ENCODE measurements at regions not wholly inside any gene's neighbourhood (a gene's known extent, or its start where the extent isn't known, plus 50 kb on each side); places are given as distances from the start of the nearest gene placed in this dataset.
"Not testable (repeated sequence)": the region's sequence is repeated elsewhere in the genome, so short reads cannot be mapped to it uniquely, and the experiment has no call there.

DNA sequence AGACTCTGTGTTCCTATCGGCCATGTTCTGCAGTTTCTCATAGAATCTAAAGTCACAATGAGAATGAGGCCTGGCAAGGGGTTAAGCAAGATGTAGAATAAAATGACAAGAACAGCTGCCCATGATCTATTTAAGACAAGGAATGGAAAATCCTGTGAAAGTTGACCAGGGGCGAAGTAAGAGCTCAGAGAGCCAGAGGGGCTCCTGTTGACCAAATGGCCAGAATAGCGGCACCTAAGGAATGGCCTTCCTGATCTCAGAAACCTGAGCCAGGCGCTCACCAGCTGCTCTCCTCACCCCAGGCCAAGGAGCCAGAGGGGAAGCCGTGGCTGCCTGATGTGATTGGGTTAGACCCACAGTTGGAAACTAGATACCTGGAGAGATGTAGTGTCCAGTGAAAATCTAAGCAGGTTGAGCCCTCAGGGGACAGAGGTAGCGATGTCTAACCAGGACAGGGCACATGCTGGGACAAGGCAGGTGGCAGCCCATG is 106.1 kb upstream of the NDN start:
- POLR2A ChIA-PET (ENCODE audit: unreplicated experiment) = no interaction called here

DNA sequence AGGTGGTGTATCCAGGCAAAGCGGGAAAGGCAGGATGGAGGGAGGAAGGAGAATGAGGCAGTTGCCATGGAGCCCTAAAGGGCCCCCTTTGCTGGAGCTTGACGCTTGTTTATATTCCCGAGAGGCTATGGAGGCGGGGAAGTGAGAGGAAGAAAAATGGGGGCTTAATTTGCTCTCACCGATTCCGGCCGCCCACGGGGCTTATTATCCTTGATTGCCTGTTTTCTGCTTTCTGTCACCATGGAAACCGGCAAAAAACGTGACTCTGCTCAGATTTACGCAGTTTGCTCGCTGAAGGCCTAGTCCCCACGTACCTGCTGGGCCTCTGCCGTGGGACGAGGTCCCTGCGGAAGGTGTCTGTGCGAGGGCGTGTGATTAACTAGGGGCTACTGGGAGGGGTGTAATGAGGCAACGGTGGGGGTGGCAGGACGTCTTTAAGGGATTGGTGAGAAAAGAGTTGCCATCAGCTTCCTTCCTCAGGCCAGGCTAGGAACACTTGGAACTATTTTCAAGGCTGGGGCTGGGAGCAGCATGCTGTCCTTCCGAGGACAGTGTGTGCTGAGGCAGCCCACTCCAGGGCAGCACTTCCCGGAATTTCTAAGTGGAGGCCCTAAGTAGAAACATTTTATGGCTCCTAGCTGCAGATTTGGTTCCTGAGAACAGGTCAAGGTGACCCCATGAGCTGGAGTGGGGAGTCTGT is 110.8 kb upstream of the NDN start:
- CTCF ChIA-PET = no interaction called here
- no peak overlapping the region for H3K27ac ChIP-seq
- POLR2A ChIA-PET (ENCODE audit: unreplicated experiment) = no interaction called here
- H2AFZ ChIP-seq = no peak overlapping the region
- no peaks in the 10 kb centered on the region for H3K36me3 ChIP-seq (ENCODE audit: low read depth)
- no TSS peak for BruUV-seq (replicated peaks)
- no peak for TF ChIP-seq EZH2 (IDR thresholded peaks at IDR 0.05; ENCODE audit: low read depth)
- TF ChIP-seq, protein P1, sequence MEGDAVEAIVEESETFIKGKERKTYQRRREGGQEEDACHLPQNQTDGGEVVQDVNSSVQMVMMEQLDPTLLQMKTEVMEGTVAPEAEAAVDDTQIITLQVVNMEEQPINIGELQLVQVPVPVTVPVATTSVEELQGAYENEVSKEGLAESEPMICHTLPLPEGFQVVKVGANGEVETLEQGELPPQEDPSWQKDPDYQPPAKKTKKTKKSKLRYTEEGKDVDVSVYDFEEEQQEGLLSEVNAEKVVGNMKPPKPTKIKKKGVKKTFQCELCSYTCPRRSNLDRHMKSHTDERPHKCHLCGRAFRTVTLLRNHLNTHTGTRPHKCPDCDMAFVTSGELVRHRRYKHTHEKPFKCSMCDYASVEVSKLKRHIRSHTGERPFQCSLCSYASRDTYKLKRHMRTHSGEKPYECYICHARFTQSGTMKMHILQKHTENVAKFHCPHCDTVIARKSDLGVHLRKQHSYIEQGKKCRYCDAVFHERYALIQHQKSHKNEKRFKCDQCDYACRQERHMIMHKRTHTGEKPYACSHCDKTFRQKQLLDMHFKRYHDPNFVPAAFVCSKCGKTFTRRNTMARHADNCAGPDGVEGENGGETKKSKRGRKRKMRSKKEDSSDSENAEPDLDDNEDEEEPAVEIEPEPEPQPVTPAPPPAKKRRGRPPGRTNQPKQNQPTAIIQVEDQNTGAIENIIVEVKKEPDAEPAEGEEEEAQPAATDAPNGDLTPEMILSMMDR (conservative IDR thresholded peaks at IDR 0.05) = no peak
- H3K79me2 ChIP-seq (ENCODE audit: low read depth) = no peaks in the 10 kb centered on the region
- no peaks in the 10 kb centered on the region for H3K4me1 ChIP-seq (replicated peaks; ENCODE audit: insufficient read depth)
- intact Hi-C loops (cut with micrococcal nuclease; ENCODE audit: unreplicated experiment) = no loop called here
- no peaks in the 10 kb centered on the region for H3K9me3 ChIP-seq (ENCODE audit: insufficient read depth, low read depth)
- H3K9me2 ChIP-seq (ENCODE audit: insufficient read depth) = no peaks in the 10 kb centered on the region
- H3K27me3 ChIP-seq (ENCODE audit: insufficient read depth, low read depth) = no peaks in the 10 kb centered on the region
- H3K4me3 ChIP-seq = no peak overlapping the region
- H3F3A ChIP-seq (ENCODE audit: insufficient read depth, low read depth) = no peaks in the 10 kb centered on the region
- no peaks in the 10 kb centered on the region for H4K20me1 ChIP-seq (ENCODE audit: insufficient read depth)
- no peak overlapping the region for H3K4me2 ChIP-seq
- no peak for DNase-seq

More for the DNA sequence above, 106.1 kb upstream of the NDN start:
- H3F3A ChIP-seq (ENCODE audit: insufficient read depth, low read depth) = no peaks in the 10 kb centered on the region
- intact Hi-C loops (cut with micrococcal nuclease; ENCODE audit: unreplicated experiment) = no loop called here
- no peak overlapping the region for H2AFZ ChIP-seq
- no peak overlapping the region for H3K4me3 ChIP-seq
- no peaks in the 10 kb centered on the region for H3K36me3 ChIP-seq (ENCODE audit: low read depth)
- TF ChIP-seq, protein P1 (conservative IDR thresholded peaks at IDR 0.05) = no peak
- no peak for TF ChIP-seq EZH2 (IDR thresholded peaks at IDR 0.05; ENCODE audit: low read depth)
- CTCF ChIA-PET = no interaction called here
- no peak for DNase-seq
- H3K79me2 ChIP-seq (ENCODE audit: low read depth) = no peaks in the 10 kb centered on the region
- H3K4me2 ChIP-seq = no peak overlapping the region
- no peaks in the 10 kb centered on the region for H4K20me1 ChIP-seq (ENCODE audit: insufficient read depth)
- no peaks in the 10 kb centered on the region for H3K9me3 ChIP-seq (ENCODE audit: insufficient read depth, low read depth)
- no peaks in the 10 kb centered on the region for H3K4me1 ChIP-seq (replicated peaks; ENCODE audit: insufficient read depth)
- no peaks in the 10 kb centered on the region for H3K27me3 ChIP-seq (ENCODE audit: insufficient read depth, low read depth)
- no peak overlapping the region for H3K27ac ChIP-seq
- BruUV-seq (replicated peaks) = no TSS peak
- H3K9me2 ChIP-seq (ENCODE audit: insufficient read depth) = no peaks in the 10 kb centered on the region

DNA sequence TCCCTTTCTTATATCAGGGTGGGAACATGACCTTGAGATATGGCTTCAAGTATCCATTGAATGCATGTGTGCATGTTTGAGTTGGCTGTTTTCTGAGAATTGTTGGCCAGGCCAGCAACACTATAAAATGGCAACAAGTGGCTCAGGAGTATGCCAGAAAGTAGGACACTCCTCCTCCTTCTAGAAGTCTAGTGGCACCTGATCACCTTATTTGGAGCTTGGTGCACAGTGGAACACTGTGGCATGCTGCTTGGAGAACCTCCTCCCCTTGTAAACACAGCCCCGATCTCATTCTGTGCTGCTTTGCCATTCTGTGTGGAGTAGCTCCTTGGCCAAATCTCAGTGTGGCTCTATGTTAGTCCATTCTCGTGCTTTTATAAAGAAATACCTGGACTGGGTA is 114.8 kb upstream of the NDN start:
- H3K4me3 ChIP-seq = no peak overlapping the region
- H3K9me3 ChIP-seq (ENCODE audit: insufficient read depth, low read depth) = no peaks in the 10 kb centered on the region
- no peaks in the 10 kb centered on the region for H3K27me3 ChIP-seq (ENCODE audit: insufficient read depth, low read depth)
- H3K36me3 ChIP-seq (ENCODE audit: low read depth) = no peaks in the 10 kb centered on the region
- H3F3A ChIP-seq (ENCODE audit: insufficient read depth, low read depth) = no peaks in the 10 kb centered on the region
- no peaks in the 10 kb centered on the region for H4K20me1 ChIP-seq (ENCODE audit: insufficient read depth)
- POLR2A ChIA-PET (ENCODE audit: unreplicated experiment) = no interaction called here
- H2AFZ ChIP-seq = no peak overlapping the region
- no peak for DNase-seq
- no peaks in the 10 kb centered on the region for H3K79me2 ChIP-seq (ENCODE audit: low read depth)
- CTCF ChIA-PET = no interaction called here
- H3K4me2 ChIP-seq = no peak overlapping the region
- no peaks in the 10 kb centered on the region for H3K4me1 ChIP-seq (replicated peaks; ENCODE audit: insufficient read depth)
- no TSS peak for BruUV-seq (replicated peaks)
- no peak overlapping the region for H3K27ac ChIP-seq
- H3K9me2 ChIP-seq (ENCODE audit: insufficient read depth) = no peaks in the 10 kb centered on the region
- TF ChIP-seq EZH2 (IDR thresholded peaks at IDR 0.05; ENCODE audit: low read depth) = no peak
- TF ChIP-seq, protein P1 (conservative IDR thresholded peaks at IDR 0.05) = no peak
- intact Hi-C loops (cut with micrococcal nuclease; ENCODE audit: unreplicated experiment) = no loop called here

DNA sequence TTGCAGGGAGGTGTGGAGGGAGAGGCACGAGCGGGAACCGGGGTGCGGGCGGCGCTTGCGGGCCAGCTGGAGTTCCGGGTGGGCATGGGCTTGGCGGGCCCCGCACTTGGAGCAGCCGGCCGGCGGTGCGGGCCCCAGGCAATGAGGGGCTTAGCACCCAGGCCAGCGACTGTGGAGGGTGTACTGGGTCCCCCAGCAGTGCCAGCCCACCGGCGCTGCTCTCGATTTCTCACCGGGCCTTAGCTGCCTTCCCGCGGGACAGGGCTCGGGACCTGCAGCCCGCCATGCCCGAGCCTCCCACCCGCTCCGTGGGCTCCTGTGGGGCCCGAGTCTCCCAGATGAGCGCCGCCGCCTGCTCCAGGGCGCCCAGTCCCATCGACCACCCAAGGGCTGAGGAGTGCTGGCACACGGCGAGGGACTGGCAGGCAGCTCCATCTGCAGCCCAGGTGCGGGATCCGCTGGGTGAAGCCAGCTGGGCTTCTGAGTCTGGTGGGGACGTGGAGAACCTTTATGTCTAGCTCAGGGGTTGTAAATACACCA is 115.9 kb upstream of the NDN start:
- H3K79me2 ChIP-seq (ENCODE audit: low read depth); DNase-seq; H3F3A ChIP-seq (ENCODE audit: insufficient read depth, low read depth); intact Hi-C loops (cut with micrococcal nuclease; ENCODE audit: unreplicated experiment); H3K36me3 ChIP-seq (ENCODE audit: low read depth); BruUV-seq (replicated peaks); H4K20me1 ChIP-seq (ENCODE audit: insufficient read depth); H3K4me3 ChIP-seq; H3K27me3 ChIP-seq (ENCODE audit: insufficient read depth, low read depth); POLR2A ChIA-PET (ENCODE audit: unreplicated experiment); CTCF ChIA-PET; H3K9me3 ChIP-seq (ENCODE audit: insufficient read depth, low read depth); H3K4me1 ChIP-seq (replicated peaks; ENCODE audit: insufficient read depth); H3K9me2 ChIP-seq (ENCODE audit: insufficient read depth); H3K4me2 ChIP-seq; H2AFZ ChIP-seq; H3K27ac ChIP-seq: not testable (repeated sequence)

All from PC-9 (cell line).